ENCODE measurements at regions not wholly inside any gene's neighbourhood (a gene's known extent, or its start where the extent isn't known, plus 50 kb on each side); places are given as distances from the start of the nearest gene placed in this dataset.

DNA sequence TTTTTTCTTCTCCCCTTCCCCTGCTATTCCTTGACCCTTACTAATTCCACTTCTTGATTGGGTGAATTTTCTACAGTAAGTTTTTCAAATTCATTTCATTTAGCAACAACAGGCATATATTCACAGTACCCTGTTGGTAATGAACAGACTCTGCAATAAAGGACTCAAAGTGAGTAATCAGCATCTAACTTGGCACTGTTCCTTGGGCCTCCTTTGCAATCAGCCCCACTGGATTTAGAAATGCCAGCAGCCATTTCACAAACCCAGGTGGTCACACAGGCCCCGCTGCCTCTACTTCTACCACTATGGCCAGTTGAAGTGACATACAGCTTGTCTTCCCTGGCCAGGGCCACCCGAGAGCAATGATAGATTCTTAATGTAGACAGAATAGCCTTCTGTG is 113.8 kb downstream of the CYB561 start:
- H3K4me3 Mint-ChIP-seq: no peak overlapping the region
- H3K27ac ChIP-seq (ENCODE audit: low read depth): no peak overlapping the region
- H3K36me3 ChIP-seq (ENCODE audit: insufficient read depth): no peaks in the 10 kb centered on the region
- no peaks in the 10 kb centered on the region for H3K4me1 ChIP-seq (ENCODE audit: insufficient read depth)
- TF ChIP-seq EZH2 (IDR thresholded peaks at IDR 0.05; ENCODE audit: low read depth, unreplicated experiment) (no peak), EZH2phosphoT487 (IDR thresholded peaks at IDR 0.05; ENCODE audit: unreplicated experiment) (no peak)
- TF ChIP-seq, protein P1, sequence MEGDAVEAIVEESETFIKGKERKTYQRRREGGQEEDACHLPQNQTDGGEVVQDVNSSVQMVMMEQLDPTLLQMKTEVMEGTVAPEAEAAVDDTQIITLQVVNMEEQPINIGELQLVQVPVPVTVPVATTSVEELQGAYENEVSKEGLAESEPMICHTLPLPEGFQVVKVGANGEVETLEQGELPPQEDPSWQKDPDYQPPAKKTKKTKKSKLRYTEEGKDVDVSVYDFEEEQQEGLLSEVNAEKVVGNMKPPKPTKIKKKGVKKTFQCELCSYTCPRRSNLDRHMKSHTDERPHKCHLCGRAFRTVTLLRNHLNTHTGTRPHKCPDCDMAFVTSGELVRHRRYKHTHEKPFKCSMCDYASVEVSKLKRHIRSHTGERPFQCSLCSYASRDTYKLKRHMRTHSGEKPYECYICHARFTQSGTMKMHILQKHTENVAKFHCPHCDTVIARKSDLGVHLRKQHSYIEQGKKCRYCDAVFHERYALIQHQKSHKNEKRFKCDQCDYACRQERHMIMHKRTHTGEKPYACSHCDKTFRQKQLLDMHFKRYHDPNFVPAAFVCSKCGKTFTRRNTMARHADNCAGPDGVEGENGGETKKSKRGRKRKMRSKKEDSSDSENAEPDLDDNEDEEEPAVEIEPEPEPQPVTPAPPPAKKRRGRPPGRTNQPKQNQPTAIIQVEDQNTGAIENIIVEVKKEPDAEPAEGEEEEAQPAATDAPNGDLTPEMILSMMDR (conservative IDR thresholded peaks at IDR 0.05; ENCODE audit: low read depth in 2 of 2): no peak
- no peaks in the 10 kb centered on the region for H3K79me2 ChIP-seq (replicated peaks; ENCODE audit: insufficient read depth)
- H3K4me3 ChIP-seq: no peak overlapping the region
- peaks cover 3% of the 10 kb centered on the region; the same call in 2 of the 3 replicates for H3K4me1 Mint-ChIP-seq
- no peaks in the 10 kb centered on the region; the same call in 2 of the 3 replicates for H3K9me3 Mint-ChIP-seq
- no peaks in the 10 kb centered on the region for H3K36me3 Mint-ChIP-seq (ENCODE audit: low read depth)
- DNase-seq (ENCODE audit: low spot score): no peak
- ATAC-seq: no peak
- H4K20me1 ChIP-seq (replicated peaks; ENCODE audit: insufficient read depth): no peaks in the 10 kb centered on the region
- no peaks in the 10 kb centered on the region for H3K27me3 ChIP-seq (ENCODE audit: insufficient read depth)
- H3F3A ChIP-seq (replicated peaks; ENCODE audit: low read depth): no peaks in the 10 kb centered on the region
- H3K27me3 Mint-ChIP-seq (ENCODE audit: insufficient read depth, low read depth, poor library complexity): no peaks in the 10 kb centered on the region
- no peak overlapping the region for H3K4me2 ChIP-seq
- H3K9me2 ChIP-seq (ENCODE audit: insufficient read depth): no peaks in the 10 kb centered on the region
- no peak overlapping the region for H2AFZ ChIP-seq
- H3K27ac Mint-ChIP-seq: no peak overlapping the region

DNA sequence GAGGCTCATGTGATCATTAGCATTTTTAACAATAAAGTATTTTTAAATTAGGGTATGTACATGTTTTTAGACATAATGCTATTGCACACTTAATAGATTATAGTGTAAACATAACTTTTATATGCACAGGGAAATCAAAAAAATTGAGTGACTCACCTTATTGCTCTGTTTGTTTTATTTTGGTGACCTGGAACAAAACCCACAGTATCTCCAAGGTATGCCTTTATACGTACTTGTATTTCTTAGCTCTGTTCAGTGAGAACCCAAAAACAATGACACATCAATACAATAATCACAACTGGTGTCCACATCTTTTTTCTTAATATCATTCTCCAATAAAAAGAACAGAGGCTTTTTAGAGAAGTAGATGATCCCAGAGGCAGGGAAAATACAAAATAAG is 112.2 kb downstream of the CYB561 start:
- TF ChIP-seq, protein P1 (conservative IDR thresholded peaks at IDR 0.05; ENCODE audit: low read depth in 2 of 2): no peak
- TF ChIP-seq ZNF331 (CRISPR knock-in tag; IDR thresholded peaks at IDR 0.05; ENCODE audit: low read depth): no peak
- TF ChIP-seq, protein P2, sequence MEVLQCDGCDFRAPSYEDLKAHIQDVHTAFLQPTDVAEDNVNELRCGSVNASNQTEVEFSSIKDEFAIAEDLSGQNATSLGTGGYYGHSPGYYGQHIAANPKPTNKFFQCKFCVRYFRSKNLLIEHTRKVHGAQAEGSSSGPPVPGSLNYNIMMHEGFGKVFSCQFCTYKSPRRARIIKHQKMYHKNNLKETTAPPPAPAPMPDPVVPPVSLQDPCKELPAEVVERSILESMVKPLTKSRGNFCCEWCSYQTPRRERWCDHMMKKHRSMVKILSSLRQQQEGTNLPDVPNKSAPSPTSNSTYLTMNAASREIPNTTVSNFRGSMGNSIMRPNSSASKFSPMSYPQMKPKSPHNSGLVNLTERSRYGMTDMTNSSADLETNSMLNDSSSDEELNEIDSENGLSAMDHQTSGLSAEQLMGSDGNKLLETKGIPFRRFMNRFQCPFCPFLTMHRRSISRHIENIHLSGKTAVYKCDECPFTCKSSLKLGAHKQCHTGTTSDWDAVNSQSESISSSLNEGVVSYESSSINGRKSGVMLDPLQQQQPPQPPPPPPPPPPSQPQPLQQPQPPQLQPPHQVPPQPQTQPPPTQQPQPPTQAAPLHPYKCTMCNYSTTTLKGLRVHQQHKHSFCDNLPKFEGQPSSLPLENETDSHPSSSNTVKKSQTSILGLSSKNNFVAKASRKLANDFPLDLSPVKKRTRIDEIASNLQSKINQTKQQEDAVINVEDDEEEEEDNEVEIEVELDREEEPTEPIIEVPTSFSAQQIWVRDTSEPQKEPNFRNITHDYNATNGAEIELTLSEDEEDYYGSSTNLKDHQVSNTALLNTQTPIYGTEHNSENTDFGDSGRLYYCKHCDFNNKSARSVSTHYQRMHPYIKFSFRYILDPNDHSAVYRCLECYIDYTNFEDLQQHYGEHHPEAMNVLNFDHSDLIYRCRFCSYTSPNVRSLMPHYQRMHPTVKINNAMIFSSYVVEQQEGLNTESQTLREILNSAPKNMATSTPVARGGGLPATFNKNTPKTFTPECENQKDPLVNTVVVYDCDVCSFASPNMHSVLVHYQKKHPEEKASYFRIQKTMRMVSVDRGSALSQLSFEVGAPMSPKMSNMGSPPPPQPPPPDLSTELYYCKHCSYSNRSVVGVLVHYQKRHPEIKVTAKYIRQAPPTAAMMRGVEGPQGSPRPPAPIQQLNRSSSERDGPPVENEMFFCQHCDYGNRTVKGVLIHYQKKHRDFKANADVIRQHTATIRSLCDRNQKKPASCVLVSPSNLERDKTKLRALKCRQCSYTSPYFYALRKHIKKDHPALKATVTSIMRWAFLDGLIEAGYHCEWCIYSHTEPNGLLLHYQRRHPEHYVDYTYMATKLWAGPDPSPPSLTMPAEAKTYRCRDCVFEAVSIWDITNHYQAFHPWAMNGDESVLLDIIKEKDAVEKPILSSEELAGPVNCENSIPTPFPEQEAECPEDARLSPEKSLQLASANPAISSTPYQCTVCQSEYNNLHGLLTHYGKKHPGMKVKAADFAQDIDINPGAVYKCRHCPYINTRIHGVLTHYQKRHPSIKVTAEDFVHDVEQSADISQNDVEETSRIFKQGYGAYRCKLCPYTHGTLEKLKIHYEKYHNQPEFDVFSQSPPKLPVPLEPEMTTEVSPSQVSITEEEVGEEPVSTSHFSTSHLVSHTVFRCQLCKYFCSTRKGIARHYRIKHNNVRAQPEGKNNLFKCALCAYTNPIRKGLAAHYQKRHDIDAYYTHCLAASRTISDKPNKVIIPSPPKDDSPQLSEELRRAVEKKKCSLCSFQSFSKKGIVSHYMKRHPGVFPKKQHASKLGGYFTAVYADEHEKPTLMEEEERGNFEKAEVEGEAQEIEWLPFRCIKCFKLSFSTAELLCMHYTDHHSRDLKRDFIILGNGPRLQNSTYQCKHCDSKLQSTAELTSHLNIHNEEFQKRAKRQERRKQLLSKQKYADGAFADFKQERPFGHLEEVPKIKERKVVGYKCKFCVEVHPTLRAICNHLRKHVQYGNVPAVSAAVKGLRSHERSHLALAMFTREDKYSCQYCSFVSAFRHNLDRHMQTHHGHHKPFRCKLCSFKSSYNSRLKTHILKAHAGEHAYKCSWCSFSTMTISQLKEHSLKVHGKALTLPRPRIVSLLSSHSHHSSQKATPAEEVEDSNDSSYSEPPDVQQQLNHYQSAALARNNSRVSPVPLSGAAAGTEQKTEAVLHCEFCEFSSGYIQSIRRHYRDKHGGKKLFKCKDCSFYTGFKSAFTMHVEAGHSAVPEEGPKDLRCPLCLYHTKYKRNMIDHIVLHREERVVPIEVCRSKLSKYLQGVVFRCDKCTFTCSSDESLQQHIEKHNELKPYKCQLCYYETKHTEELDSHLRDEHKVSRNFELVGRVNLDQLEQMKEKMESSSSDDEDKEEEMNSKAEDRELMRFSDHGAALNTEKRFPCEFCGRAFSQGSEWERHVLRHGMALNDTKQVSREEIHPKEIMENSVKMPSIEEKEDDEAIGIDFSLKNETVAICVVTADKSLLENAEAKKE (CRISPR knock-in tag; IDR thresholded peaks at IDR 0.05): no peak
- no peak for TF ChIP-seq EZH2phosphoT487 (IDR thresholded peaks at IDR 0.05; ENCODE audit: unreplicated experiment)
- no peak for TF ChIP-seq POLR2AphosphoS5 (IDR thresholded peaks at IDR 0.05; ENCODE audit: low read depth)
- TF ChIP-seq EZH2 (IDR thresholded peaks at IDR 0.05; ENCODE audit: low read depth, unreplicated experiment): no peak
- no peak for TF ChIP-seq CREB1 (CRISPR knock-in tag; IDR thresholded peaks at IDR 0.05; ENCODE audit: low read depth)
- Histone ChIP-seq H3K27me3 (ENCODE audit: insufficient read depth) (no peaks in the 10 kb centered on the region), H3K4me3 (no peak overlapping the region), H3K9me2 (ENCODE audit: insufficient read depth) (no peaks in the 10 kb centered on the region), H2AFZ (no peak overlapping the region), H3F3A (replicated peaks; ENCODE audit: low read depth) (no peaks in the 10 kb centered on the region), H3K79me2 (replicated peaks; ENCODE audit: insufficient read depth) (no peaks in the 10 kb centered on the region), H3K4me2 (no peak overlapping the region), H3K36me3 (ENCODE audit: insufficient read depth) (no peaks in the 10 kb centered on the region), H4K20me1 (replicated peaks; ENCODE audit: insufficient read depth) (no peaks in the 10 kb centered on the region), H3K27ac (ENCODE audit: low read depth) (no peak overlapping the region), H3K4me1 (ENCODE audit: insufficient read depth) (no peaks in the 10 kb centered on the region)
- H3K36me3 Mint-ChIP-seq (ENCODE audit: low read depth): no peaks in the 10 kb centered on the region
- DNase-seq (ENCODE audit: low spot score): no peak
- H3K4me1 Mint-ChIP-seq: peaks cover 3% of the 10 kb centered on the region; the same call in 2 of the 3 replicates
- H3K27me3 Mint-ChIP-seq (ENCODE audit: insufficient read depth, low read depth, poor library complexity): no peaks in the 10 kb centered on the region
- ATAC-seq: no peak
- H3K27ac Mint-ChIP-seq: no peak overlapping the region
- H3K4me3 Mint-ChIP-seq: no peak overlapping the region
- H3K9me3 Mint-ChIP-seq: no peaks in the 10 kb centered on the region; the same call in 2 of the 3 replicates
